ENCODE measurements at regions not wholly inside any gene's neighbourhood (a gene's known extent, or its start where the extent isn't known, plus 50 kb on each side); places are given as distances from the start of the nearest gene placed in this dataset.

- H2AFZ ChIP-seq (ENCODE audit: low read length): no peak overlapping the region
- no peak overlapping the region for H3K4me3 ChIP-seq (ENCODE audit: low read length)
- H3K27me3 ChIP-seq (ENCODE audit: low read length): no peaks in the 10 kb centered on the region
- no peaks in the 10 kb centered on the region; the same call in 1 of the 2 replicates for H3K4me1 ChIP-seq (ENCODE audit: low read length)
- H3K36me3 ChIP-seq (ENCODE audit: insufficient read depth, low read length): no peaks in the 10 kb centered on the region
- no peak overlapping the region for H3K27ac ChIP-seq (ENCODE audit: low read length)
- H3K9ac ChIP-seq (ENCODE audit: low read length): no peak overlapping the region
- H3K4me2 ChIP-seq (ENCODE audit: low read depth, low read length, poor library complexity, severe bottlenecking): no peak overlapping the region
- no peak for DNase-seq
- H3K79me2 ChIP-seq (ENCODE audit: low read length): no peaks in the 10 kb centered on the region
- H4K20me1 ChIP-seq (ENCODE audit: insufficient read depth, low read depth, low read length): no peaks in the 10 kb centered on the region
- H3K9me3 ChIP-seq (ENCODE audit: low read length): no peaks in the 10 kb centered on the region
- no peaks in the 10 kb centered on the region for H3K9me2 ChIP-seq (replicated peaks; ENCODE audit: insufficient read depth, low read length)
Measured at GRCh38 chr12:94062796-94063635, 85.4 kb upstream of the PLXNC1 start.

- no peaks in the 10 kb centered on the region for H3K36me3 ChIP-seq (ENCODE audit: insufficient read depth, low read length)
- no peaks in the 10 kb centered on the region for H3K9me2 ChIP-seq (replicated peaks; ENCODE audit: insufficient read depth, low read length)
- H4K20me1 ChIP-seq (ENCODE audit: insufficient read depth, low read depth, low read length): no peaks in the 10 kb centered on the region
- no peaks in the 10 kb centered on the region for H3K4me1 ChIP-seq (ENCODE audit: low read length)
- no peak overlapping the region for H3K4me2 ChIP-seq (ENCODE audit: low read depth, low read length, poor library complexity, severe bottlenecking)
- H2AFZ ChIP-seq (ENCODE audit: low read length): no peak overlapping the region
- no peak for DNase-seq
- H3K4me3 ChIP-seq (ENCODE audit: low read length): no peak overlapping the region
- H3K27ac ChIP-seq (ENCODE audit: low read length): no peak overlapping the region
- H3K9ac ChIP-seq (ENCODE audit: low read length): no peak overlapping the region
- no peaks in the 10 kb centered on the region for H3K27me3 ChIP-seq (ENCODE audit: low read length)
- H3K79me2 ChIP-seq (ENCODE audit: low read length): no peaks in the 10 kb centered on the region
- no peaks in the 10 kb centered on the region for H3K9me3 ChIP-seq (ENCODE audit: low read length)
Measured at GRCh38 chr12:94070520-94070919, 77.9 kb upstream of the PLXNC1 start.

- Histone ChIP-seq H3K9ac (ENCODE audit: low read length) (no peak overlapping the region), H3K79me2 (ENCODE audit: low read length) (no peaks in the 10 kb centered on the region), H2AFZ (ENCODE audit: low read length) (no peak overlapping the region), H3K9me2 (replicated peaks; ENCODE audit: insufficient read depth, low read length) (no peaks in the 10 kb centered on the region), H3K27me3 (ENCODE audit: low read length) (no peaks in the 10 kb centered on the region), H3K9me3 (ENCODE audit: low read length) (no peaks in the 10 kb centered on the region), H4K20me1 (ENCODE audit: insufficient read depth, low read depth, low read length) (no peaks in the 10 kb centered on the region), H3K4me1 (ENCODE audit: low read length) (no peaks in the 10 kb centered on the region), H3K4me3 (ENCODE audit: low read length) (no peak overlapping the region), H3K4me2 (ENCODE audit: low read depth, low read length, poor library complexity, severe bottlenecking) (no peak overlapping the region), H3K27ac (ENCODE audit: low read length) (no peak overlapping the region), H3K36me3 (ENCODE audit: insufficient read depth, low read length) (no peaks in the 10 kb centered on the region)
- DNase-seq: no peak
Measured at GRCh38 chr12:94071258-94071657, 77.1 kb upstream of the PLXNC1 start.

- no peak overlapping the region for H3K27ac ChIP-seq (ENCODE audit: low read length)
- no peak overlapping the region for H2AFZ ChIP-seq (ENCODE audit: low read length)
- DNase-seq: no peak
- no peak overlapping the region for H3K9ac ChIP-seq (ENCODE audit: low read length)
- no peaks in the 10 kb centered on the region for H3K79me2 ChIP-seq (ENCODE audit: low read length)
- H3K4me3 ChIP-seq (ENCODE audit: low read length): no peak overlapping the region
- H3K36me3 ChIP-seq (ENCODE audit: insufficient read depth, low read length): no peaks in the 10 kb centered on the region
- no peaks in the 10 kb centered on the region for H3K4me1 ChIP-seq (ENCODE audit: low read length)
- H3K9me2 ChIP-seq (replicated peaks; ENCODE audit: insufficient read depth, low read length): no peaks in the 10 kb centered on the region
- H3K27me3 ChIP-seq (ENCODE audit: low read length): no peaks in the 10 kb centered on the region
- no peaks in the 10 kb centered on the region for H3K9me3 ChIP-seq (ENCODE audit: low read length)
- no peaks in the 10 kb centered on the region for H4K20me1 ChIP-seq (ENCODE audit: insufficient read depth, low read depth, low read length)
- H3K4me2 ChIP-seq (ENCODE audit: low read depth, low read length, poor library complexity, severe bottlenecking): no peak overlapping the region
Measured at GRCh38 chr12:94073441-94074051, 74.8 kb upstream of the PLXNC1 start.

- no peaks in the 10 kb centered on the region for H3K27me3 ChIP-seq (ENCODE audit: low read length)
- H3K4me1 ChIP-seq (ENCODE audit: low read length): no peaks in the 10 kb centered on the region
- no peaks in the 10 kb centered on the region for H3K79me2 ChIP-seq (ENCODE audit: low read length)
- no peak for DNase-seq
- no peak overlapping the region for H3K27ac ChIP-seq (ENCODE audit: low read length)
- no peaks in the 10 kb centered on the region for H4K20me1 ChIP-seq (ENCODE audit: insufficient read depth, low read depth, low read length)
- no peak overlapping the region for H3K4me3 ChIP-seq (ENCODE audit: low read length)
- no peak overlapping the region for H3K9ac ChIP-seq (ENCODE audit: low read length)
- no peaks in the 10 kb centered on the region for H3K9me3 ChIP-seq (ENCODE audit: low read length)
- H3K36me3 ChIP-seq (ENCODE audit: insufficient read depth, low read length): no peaks in the 10 kb centered on the region
- H3K9me2 ChIP-seq (replicated peaks; ENCODE audit: insufficient read depth, low read length): no peaks in the 10 kb centered on the region
- H2AFZ ChIP-seq (ENCODE audit: low read length): no peak overlapping the region
- H3K4me2 ChIP-seq (ENCODE audit: low read depth, low read length, poor library complexity, severe bottlenecking): no peak overlapping the region
Measured at GRCh38 chr12:94074216-94074979, 74.0 kb upstream of the PLXNC1 start.

GRCh38 chr12:94074980-94075629, 73.3 kb upstream of the PLXNC1 start:
- Histone ChIP-seq H3K9me2 (replicated peaks; ENCODE audit: insufficient read depth, low read length) (no peaks in the 10 kb centered on the region), H3K36me3 (ENCODE audit: insufficient read depth, low read length) (no peaks in the 10 kb centered on the region), H2AFZ (ENCODE audit: low read length) (no peak overlapping the region), H3K9me3 (ENCODE audit: low read length) (no peaks in the 10 kb centered on the region), H3K27me3 (ENCODE audit: low read length) (no peaks in the 10 kb centered on the region), H4K20me1 (ENCODE audit: insufficient read depth, low read depth, low read length) (no peaks in the 10 kb centered on the region), H3K27ac (ENCODE audit: low read length) (no peak overlapping the region), H3K4me2 (ENCODE audit: low read depth, low read length, poor library complexity, severe bottlenecking) (no peak overlapping the region), H3K4me1 (ENCODE audit: low read length) (no peaks in the 10 kb centered on the region), H3K9ac (ENCODE audit: low read length) (no peak overlapping the region), H3K79me2 (ENCODE audit: low read length) (no peaks in the 10 kb centered on the region), H3K4me3 (ENCODE audit: low read length) (no peak overlapping the region)
- peak; percentile 53 for DNase-seq

- H3K27ac ChIP-seq (ENCODE audit: low read length): no peak overlapping the region
- H3K4me3 ChIP-seq (ENCODE audit: low read length): no peak overlapping the region
- H3K27me3 ChIP-seq (ENCODE audit: low read length): no peaks in the 10 kb centered on the region
- no peaks in the 10 kb centered on the region for H3K9me3 ChIP-seq (ENCODE audit: low read length)
- no peaks in the 10 kb centered on the region for H3K4me1 ChIP-seq (ENCODE audit: low read length)
- H3K36me3 ChIP-seq (ENCODE audit: insufficient read depth, low read length): no peaks in the 10 kb centered on the region
- H3K9ac ChIP-seq (ENCODE audit: low read length): no peak overlapping the region
- H4K20me1 ChIP-seq (ENCODE audit: insufficient read depth, low read depth, low read length): no peaks in the 10 kb centered on the region
- H3K79me2 ChIP-seq (ENCODE audit: low read length): no peaks in the 10 kb centered on the region
- H2AFZ ChIP-seq (ENCODE audit: low read length): no peak overlapping the region
- no peak overlapping the region for H3K4me2 ChIP-seq (ENCODE audit: low read depth, low read length, poor library complexity, severe bottlenecking)
- no peaks in the 10 kb centered on the region for H3K9me2 ChIP-seq (replicated peaks; ENCODE audit: insufficient read depth, low read length)
- no peak for DNase-seq
Measured at GRCh38 chr12:94077209-94077608, 71.2 kb upstream of the PLXNC1 start.
